Colonic mucosa (tissue), 4 donors: ENCODE measurements at regions not wholly inside any gene's neighbourhood (a gene's known extent, or its start where the extent isn't known, plus 50 kb on each side); places are given as distances from the start of the nearest gene placed in this dataset.

Experiments used
- DNase-seq: peaks from one replicate; pipeline ENCODE4 v3.0.0-alpha.2; 2020
- H3K27ac ChIP-seq: fragments of 200-600 bp; one replicate; pipeline ENCODE4 v1.8.0; 2021
- H3K27me3 ChIP-seq: fragments of 200-600 bp; one replicate; pipeline ENCODE4 v1.8.0; 2021
- H3K36me3 ChIP-seq: fragments of 200-600 bp; one replicate; pipeline ENCODE4 v1.8.0; 2021
- H3K4me1 ChIP-seq: fragments of 200-600 bp; one replicate; pipeline ENCODE4 v1.8.0; 2021; ENCODE audit warnings: mild to moderate bottlenecking
- H3K4me3 ChIP-seq: fragments of 200-600 bp; one replicate; pipeline ENCODE4 v1.8.0; 2021
- H3K9ac ChIP-seq, 2 donors: one replicate each; pipeline ENCODE4 v1.7.0; 2013; ENCODE audit warnings: control low read depth in 2 of 2, low read depth in 2 of 2, low read length in 2 of 2
- H3K9me3 ChIP-seq: fragments of 200-600 bp; one replicate; pipeline ENCODE4 v1.8.0; 2021
- CTCF ChIP-seq: fragments of 200-600 bp; IDR thresholded peaks from one replicate; pipeline ENCODE4 v1.8.0; 2022; ENCODE audit warnings: antibody characterized with exemption, mild to moderate bottlenecking
- intact Hi-C: fragments of 100-400 bp; cut with DNase I; formaldehyde crosslinking; loops from one replicate; pipeline ENCODE4 v1.14.1; 2022
- donor health status: healthy.
- donor health status: DM: no; HTN: no; CAD: no.
- donor health status: DM: no; HTN: no; CAD: no.

DNA sequence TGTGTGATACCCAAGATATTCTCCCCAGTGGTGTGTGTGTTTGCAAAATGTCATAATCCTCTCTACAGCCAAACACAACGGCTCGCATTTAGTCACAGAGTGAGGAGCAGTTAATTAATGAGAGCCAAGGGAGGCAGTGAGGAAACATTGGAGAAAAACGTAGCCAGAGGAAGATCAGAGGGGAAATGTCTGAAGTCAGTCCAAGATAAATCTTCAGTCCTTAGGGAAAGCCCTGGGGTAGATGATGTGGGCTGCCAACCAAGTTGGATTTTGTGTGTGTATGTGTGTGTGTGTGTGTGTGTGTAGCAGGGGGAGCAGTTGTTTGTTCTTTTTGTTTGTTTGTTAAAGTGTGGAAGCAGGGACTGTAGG is 201.0 kb upstream of the PTBP2 start:
- DNase-seq, result no peak

DNA sequence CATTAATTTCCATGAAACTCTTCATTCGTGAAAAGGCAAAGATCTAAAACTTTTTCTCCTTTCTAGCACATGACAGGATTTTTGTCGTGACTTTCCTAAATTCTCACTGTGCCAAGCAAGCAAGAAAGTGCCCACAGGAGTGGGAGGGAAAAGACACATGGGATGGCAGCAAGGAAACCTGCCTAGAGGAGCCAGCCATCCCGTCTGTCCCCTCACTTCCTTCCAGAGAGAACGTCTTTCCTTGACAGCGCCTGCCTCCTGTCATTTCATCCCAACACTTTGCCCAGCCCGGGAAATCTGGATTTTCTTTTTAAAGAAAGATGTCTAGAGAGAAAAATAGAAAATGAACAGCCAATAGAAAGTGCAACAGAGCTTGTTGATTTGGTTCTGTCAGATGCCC is 200.6 kb upstream of the PTBP2 start:
- Histone ChIP-seq H3K9ac (no peak overlapping the region), H3K27me3 (no peaks in the 10 kb centered on the region), H3K36me3 (no peaks in the 10 kb centered on the region), H3K4me1 (no peaks in the 10 kb centered on the region), H3K9me3 (no peaks in the 10 kb centered on the region), H3K27ac (no peak overlapping the region), H3K4me3 (no peak overlapping the region)
- intact Hi-C loops, result no loop called here
- TF ChIP-seq CTCF, result no peak
- DNase-seq, result no peak

More for the DNA sequence above, 201.0 kb upstream of the PTBP2 start:
- Histone ChIP-seq H3K27ac (no peak overlapping the region), H3K27me3 (no peaks in the 10 kb centered on the region), H3K4me3 (no peak overlapping the region), H3K4me1 (no peaks in the 10 kb centered on the region), H3K9ac (no peak overlapping the region), H3K9me3 (no peaks in the 10 kb centered on the region), H3K36me3 (no peaks in the 10 kb centered on the region)
- intact Hi-C loops, result no loop called here
- TF ChIP-seq CTCF, result no peak

DNA sequence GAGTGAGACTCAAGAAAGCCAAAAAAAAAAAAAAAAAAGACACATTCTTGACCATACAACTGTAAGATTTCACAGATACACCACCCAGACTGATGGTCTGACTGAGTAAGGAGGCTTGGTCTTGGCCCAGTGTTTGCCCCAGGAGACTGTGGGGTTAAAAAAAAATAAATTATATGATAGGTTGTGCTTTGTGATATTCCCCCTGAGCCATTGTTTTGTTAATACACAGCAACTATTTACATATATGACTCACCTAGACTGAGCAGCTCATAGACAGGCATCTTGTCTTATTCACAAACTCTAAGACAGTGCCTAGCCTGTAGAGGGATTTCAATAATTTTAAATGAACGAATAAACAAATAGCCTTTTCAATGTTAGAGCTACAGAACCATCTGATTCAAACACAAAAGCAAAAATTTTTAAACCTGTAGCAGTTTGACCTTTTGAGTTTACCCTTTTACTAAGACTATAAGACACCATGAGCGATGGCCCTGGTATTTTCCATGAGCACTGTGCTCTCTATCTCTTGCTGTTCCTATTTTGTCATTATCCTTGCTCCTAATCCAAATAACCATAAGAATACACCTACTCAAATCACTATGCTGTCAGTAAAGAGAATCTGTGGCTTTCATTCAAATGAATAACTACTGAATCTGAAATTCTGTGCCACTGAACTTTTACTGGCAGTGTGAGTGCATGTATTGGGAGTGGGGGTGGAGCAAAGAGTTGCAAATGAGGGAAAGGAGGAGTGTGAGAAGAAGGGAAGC is 199.4 kb upstream of the PTBP2 start:
- Histone ChIP-seq H3K9me3 (no peaks in the 10 kb centered on the region), H3K4me3 (no peak overlapping the region), H3K27me3 (no peaks in the 10 kb centered on the region), H3K9ac (no peak overlapping the region), H3K4me1 (no peaks in the 10 kb centered on the region), H3K36me3 (no peaks in the 10 kb centered on the region), H3K27ac (no peak overlapping the region)
- DNase-seq, result no peak
- intact Hi-C loops, result no loop called here
- no peak for TF ChIP-seq CTCF

GRCh38 chr1:96522927-96523326 is 198.7 kb upstream of the PTBP2 start:
- no peak overlapping the region for H3K4me3 ChIP-seq
- no peak for TF ChIP-seq CTCF
- no peaks in the 10 kb centered on the region for H3K27me3 ChIP-seq
- H3K27ac ChIP-seq, result no peak overlapping the region
- no peaks in the 10 kb centered on the region for H3K9me3 ChIP-seq
- intact Hi-C loops, result no loop called here
- DNase-seq, result no peak
- no peaks in the 10 kb centered on the region for H3K36me3 ChIP-seq
- H3K9ac ChIP-seq, result no peak overlapping the region
- no peaks in the 10 kb centered on the region for H3K4me1 ChIP-seq

DNA sequence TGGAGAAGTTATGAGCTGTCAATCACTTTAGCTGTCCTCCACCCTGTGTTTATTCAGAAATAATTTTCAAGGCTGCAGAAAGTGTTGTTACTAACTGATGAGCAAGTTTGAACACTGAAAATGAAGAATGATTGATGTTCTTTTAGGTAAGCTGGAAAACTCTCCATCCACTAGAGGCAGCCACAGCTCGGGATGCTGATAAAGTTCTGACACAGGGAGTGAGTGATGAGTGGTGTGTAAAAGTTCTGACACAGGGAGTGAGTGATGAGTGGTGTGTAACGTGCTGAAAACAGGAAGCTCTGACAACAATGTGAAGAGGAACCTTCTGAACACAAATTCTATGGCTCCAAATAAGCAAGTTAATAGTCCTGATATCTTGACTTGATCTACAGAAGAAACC is 197.5 kb upstream of the PTBP2 start:
- no peaks in the 10 kb centered on the region for H3K36me3 ChIP-seq
- no peak overlapping the region for H3K9ac ChIP-seq
- intact Hi-C loops, result no loop called here
- no peaks in the 10 kb centered on the region for H3K27me3 ChIP-seq
- H3K4me3 ChIP-seq, result no peak overlapping the region
- H3K4me1 ChIP-seq, result no peaks in the 10 kb centered on the region
- TF ChIP-seq CTCF, result no peak
- no peak overlapping the region for H3K27ac ChIP-seq
- H3K9me3 ChIP-seq, result no peaks in the 10 kb centered on the region
- no peak for DNase-seq
